SIG-M5 (cell line): ENCODE measurements at regions not wholly inside any gene's neighbourhood (a gene's known extent, or its start where the extent isn't known, plus 50 kb on each side); places are given as distances from the start of the nearest gene placed in this dataset.

ENCODE experiments used
- DNase-seq: peaks from one replicate; lab custom pipeline; 2025; lab: John Stamatoyannopoulos, UW

DNA sequence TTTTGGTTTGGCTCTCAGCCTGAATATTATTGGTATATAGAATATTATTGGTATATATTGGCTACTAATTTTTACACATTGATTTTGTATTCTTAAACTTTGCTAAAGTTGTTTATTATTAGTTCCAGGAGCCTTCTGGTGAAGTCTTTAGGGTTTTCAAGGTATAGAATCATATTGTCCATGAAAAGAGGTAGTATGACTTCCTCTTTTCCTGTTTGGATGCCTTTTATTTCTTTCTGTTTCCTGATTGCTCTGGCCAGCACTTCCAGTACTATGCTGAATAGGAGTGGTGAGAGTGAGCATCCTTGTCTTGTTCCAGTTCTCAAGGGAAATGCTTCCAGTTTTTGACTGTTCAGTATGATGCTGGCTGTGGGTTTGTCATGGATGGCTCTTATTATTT lies 107.3 kb upstream of the LIPC start:
- DNase-seq: no peak

DNA sequence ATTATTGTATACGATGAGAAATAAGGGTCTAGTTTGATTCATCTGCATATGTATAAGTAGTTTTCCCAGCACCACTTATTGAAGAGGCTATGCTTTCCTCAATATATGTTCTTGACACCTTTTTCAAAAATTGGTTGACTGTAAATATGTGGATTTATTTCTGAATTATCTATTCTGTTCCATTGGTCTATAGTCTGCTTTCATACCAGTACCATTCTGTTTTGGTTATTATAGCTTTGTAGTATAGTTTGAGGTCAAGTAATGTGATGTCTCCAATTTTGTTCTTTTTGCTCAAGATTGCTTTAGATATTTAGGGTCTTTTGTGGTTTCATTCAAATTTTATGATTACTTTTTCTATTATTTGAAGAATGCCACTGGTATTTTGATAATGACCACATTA lies 103.8 kb upstream of the LIPC start:
- no peak for DNase-seq

DNA sequence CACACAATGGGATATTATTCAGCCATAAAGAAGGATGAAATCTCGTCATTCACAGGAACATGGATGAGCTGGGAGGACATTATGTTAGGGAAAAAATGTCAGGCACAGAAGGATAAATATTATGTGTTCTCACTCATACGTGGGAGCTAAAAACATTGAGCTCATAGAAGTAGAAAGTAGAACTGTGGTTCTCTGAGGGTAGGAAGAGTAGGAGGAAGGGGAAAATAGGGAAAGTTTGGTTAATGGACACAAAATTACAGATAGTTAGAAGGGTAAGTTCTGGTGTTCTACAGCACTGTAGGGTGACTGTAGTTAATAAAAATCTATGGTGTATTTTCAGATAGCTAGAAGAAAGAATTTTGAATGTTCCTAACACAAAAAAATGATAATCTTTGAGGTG lies 102.6 kb upstream of the LIPC start:
- no peak for DNase-seq

DNA sequence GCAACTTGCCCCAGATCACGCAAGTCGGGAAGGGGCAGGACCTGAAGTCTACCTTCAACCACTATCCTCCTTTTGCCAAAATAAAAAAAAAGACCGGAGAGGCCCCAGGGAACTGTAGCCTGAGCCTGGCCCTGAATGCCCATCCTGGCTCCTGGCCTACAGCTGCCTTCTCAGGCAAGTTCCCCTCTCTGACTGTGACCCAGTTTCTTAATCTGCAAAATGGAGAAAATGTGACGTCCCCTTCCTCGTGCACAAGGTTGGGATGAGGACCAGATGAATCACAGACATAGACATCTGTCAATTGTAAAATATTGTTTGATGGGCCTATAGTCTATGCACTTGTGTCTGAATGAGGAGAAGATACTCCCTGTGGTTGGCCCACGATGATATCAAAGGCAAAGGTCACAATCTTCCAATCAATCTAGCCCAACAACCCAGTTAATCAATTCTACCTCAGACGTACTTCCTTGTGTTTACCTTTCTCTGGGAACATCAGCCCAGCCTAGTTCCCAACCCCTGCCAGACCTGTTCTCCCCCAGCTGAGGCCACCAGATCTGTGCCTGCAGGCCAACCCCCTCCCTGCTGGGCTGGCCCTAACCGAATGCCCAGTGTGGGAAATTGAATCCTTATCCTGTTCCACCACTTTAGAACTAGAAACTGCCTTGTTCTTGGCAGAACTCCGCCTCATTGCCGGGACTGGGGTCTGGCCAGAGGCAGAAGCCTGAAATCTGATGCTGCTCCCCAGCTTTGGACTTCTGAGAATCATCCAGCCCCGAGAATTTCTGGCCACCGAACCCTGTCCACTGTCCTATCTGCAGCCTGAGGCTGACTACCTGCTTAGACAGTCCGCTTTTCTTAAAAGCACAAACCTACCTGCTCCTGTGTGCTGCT lies 101.8 kb upstream of the LIPC start:
- DNase-seq: no peak

DNA sequence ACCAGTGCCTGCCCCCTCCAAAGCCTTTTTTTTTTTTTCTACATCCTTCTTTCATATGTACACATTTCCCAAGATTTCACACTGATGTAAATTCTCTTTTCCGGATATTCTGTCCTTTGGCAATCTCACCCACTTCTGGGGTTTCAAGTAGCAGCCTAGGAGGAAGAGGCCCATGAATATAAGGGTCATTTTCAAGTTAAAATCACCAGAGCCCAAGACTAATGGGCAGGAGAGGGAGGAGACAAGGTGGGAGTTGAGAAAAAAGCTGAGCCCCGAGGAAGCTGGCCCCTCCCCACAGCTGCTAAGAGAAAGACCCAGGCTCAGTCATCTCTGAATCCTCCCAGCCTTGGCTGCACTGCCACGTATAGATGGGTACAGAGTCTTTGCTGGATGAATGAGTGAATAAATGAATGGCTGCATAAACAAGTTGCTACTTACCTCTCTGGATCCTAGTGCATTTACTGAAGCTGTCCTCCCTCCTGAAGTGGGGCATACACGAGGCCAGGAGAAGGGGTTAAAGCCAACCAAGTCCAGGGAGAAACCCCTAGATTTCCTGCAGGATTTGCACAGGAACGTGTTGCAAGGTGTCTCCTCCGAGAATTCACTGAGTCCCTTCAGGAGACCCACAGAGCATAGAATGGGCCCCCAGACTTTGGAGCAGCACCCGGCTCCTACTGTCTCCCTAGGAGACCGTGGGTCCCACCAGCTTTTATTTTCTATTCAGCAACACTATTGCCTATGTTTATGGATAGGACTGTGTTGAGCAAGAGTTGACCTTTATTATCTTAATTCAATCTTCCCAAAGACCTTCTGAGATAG lies 100.8 kb upstream of the LIPC start:
- no peak for DNase-seq

DNA sequence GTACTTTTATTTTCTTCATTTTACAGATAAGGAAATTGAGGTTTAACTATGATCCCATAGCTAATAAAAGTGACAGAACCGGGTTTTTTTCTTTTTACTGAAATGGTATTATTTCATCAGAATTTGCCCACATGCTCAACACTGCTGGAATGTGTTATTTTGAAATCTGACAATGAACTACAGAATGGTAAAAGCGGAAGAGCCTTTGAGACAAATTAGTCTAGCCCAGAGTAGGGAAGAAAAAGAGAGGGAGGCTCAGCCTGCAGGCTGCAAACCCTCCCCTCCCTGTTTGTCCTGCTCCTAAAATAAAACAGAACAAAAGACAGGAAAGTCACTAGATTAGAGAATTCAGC lies 100.3 kb upstream of the LIPC start:
- DNase-seq: peak; percentile 82

DNA sequence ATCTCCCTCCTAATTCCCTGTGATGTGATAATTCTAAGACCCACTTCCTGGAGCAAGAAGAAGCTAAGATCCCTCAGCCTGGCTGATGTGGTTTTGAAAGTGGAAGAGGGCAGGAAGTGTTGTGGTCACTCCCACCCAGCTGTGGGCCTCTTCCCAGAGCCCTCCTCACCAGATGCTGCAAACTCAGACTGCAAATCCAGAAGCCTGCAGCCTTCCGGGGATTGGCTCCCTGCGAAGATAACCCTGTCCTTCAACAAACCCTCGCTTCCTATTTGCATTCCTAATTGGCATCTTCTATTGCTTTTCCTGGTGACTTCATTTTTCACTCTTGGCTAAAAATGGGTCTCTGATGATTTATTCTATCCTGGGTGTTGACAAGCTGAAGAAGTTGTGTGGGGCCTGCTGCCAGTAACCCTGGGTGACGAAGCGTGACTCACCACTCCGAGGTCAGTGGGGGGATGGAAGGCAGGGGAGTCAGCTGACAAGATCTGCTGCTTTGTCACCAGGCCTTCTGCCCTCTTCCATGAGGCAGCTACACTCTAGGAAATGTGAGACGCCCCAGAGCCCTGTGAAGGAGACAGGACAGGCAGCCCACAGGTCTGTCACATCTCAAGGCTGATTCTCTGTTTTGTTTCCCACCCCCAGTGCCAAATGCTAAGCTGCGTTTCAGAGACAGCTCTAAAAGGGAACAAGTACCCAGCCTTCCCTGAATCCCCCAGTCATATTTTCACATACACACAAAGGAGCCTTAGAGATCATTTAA lies 99.7 kb upstream of the LIPC start:
- peak; percentile 81 for DNase-seq

DNA sequence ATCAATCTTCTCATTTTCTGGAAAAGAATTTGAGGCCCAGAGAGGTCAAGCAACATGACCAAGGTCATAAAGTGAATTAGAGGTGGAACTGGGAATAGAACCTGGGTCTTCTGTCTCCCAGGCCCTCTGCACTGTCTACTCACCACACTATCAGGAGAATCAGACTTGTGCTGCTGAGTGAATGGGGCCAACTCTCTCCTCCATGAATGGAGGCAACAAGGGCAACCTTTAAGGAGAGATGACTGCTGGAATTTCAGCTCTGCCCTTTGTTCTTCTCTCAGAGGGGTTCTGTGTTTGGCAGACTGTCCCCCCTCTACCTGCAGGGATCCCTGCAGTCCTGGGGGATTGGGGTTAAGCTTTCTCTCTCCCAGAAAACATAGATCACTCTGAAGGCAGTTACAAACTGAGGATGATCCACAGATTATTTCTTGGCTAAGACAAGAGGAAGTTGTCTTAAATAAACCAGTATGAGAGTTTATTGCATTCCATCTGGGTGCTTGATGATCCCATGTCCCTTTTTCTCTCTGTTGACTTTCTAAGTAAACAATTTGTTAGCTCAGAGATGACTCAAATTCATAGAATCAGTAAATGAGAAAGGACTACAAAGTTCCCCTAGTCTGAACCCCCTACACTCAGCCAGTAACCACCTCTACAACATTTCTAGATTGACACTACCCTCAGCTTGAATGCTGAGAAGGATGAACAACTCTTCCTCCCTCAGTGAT lies 99.0 kb upstream of the LIPC start:
- no peak for DNase-seq

DNA sequence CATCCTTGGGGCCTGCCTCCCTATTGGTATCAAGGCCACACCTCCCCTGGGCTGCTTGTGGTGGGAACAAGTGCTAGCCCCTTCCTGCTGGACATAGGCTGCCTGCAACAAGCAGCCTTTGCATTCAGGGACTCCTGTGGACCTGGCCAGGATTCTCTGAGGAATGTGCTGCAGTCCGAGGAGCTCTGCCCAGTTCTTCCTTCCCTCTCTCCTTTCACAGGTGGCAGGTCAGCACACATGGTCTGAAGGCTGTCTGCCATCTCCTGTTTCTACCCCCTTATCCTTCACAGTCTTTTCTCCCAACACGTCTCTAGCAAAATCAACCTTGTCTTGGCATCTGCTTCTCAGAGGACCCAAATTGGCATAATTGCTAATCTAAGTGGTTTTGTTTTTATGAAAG lies 97.0 kb upstream of the LIPC start:
- DNase-seq: no peak

DNA sequence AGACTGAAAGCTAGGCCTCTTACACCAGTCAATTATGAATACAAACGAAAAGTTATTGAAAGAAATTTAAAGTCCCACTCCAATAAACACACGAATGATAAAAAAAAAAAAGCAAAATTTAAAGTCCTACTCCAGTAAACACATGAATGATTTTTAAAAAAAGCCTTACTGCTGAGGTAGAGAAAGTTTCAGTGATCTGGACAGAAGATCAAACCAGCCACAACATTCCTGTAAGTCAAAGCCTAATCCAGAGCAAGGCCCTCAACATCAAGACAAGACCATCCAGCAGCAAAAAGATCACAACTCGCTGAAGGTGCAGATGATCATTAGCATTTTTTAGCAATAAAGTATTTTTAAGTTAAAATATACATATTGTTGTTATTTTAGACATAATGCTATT lies 95.6 kb upstream of the LIPC start:
- no peak for DNase-seq

DNA sequence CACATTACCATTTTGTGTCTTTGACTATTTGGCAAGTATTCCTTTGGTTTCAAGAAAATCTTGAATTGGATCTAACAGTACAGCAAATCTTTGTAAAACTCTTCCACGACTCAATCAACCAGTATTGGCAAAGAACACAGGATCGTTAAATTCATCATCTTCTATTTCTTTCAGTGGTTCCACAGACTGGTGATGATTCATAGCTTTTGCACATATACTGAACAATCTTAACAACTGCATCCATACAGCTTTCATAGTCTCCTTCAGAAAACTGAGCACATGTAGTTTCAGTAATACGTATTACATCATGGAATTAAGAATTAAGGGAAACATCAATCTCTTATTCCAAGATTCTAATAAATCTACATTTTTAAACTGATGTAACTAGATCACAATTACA lies 91.6 kb upstream of the LIPC start:
- DNase-seq: no peak

DNA sequence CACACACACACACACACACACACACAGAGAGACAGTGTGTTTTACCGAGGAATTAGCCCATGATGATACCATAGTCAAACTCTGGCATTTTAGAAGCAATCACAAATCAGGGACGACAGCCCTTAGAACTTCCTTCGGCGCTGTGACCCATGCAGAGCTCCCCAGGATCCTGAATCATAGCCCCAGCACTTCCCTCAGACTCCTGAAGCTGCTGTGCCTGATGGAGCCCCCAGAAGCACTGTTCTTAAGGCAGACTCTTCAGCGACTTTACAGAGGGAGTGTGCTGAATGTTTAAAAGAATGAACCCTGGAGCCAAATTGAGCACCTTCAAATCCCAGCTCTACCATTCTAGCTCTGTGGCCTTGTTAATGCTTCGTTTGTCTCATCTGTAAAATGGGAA lies 89.3 kb upstream of the LIPC start:
- DNase-seq: no peak

DNA sequence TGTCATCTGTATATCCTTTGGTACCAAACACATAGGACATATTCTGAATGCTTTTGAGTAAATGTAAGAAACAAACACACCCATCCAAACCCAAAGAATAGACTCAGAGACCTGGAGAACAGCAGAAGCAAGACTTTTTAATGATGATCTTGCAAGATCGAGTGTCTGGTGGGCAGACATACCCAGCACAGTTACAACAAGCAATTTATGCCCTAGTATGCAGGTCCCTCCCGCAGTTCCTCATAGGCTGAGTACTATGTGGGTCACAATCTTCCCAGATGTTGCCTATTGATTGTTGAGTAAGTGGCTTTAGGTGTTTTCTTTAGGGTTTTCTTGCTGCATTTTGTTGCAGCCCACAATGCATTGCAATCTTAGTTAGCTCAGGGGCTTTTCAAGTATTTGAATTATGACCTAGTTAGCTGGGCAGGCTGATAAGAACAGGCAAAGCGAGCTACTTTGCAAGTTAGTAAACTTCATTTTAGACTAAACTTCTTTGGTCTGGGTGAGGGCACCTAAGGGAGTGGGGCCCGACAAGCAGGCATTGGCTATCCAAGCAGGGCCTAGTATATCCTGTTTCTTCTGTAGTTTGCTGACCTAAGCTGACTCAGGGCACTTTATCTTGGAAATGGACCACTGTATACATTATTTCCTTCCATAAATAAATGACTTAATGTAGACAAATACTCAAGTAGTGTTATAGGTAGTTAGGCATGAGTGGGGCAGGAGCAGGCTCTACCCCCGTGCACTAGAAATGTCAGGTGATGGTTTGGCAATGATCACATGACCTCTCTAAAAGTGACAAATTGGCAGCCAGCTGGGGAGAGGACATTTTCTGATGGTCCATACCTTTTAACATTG lies 87.3 kb upstream of the LIPC start:
- no peak for DNase-seq

DNA sequence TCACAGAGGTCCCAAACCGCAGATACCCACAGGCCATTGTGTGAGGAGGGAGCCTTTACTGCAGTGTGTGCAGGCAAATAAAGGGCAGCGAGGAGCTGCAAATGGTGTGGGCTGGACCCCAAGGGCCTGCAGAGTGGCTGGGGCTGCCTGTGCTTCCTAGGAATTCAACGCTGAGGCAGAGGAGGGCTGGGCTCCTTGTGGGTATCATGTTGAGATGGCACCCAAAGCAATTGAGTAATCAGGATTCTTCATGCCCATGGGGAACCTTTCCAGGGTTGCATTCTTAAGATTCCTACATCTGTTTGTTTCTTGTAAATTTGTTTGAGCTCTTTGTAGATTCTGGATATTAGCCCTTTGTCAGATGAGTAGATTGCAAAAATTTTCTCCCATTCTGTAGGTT lies 85.4 kb upstream of the LIPC start:
- no peak for DNase-seq

DNA sequence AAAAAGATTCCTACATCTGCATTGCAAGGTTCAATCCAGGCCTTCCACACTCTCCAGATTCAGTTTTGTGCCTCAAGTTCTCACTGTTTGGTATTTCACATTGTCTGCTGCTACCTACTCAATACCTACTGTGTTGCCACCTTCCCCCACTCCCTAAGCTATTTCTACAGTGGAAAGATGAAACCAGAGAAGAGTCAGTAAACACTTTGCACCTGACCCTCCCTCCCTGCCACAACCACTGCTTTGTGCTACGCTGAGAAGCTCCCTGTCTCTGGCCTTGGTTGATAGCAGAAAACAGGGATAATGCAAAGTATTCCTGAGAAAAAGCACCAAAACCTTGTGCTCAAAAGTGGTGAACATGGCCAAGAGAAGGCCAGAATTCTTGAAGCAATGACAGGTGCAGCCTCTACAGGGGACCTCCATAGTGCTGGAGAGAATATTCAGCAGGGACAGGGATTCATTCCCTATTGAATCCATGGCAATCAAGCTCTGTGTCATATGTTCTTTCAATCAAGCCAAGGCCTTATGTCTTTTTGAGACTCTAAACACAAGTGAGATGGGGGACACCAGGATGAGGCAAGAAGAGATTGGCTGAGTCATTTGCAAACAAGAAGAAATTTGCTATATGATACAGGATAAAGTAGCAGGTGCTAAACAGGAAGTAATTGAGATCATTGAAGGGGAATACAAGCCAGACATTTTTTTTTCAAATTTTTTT lies 83.5 kb upstream of the LIPC start:
- DNase-seq: no peak

DNA sequence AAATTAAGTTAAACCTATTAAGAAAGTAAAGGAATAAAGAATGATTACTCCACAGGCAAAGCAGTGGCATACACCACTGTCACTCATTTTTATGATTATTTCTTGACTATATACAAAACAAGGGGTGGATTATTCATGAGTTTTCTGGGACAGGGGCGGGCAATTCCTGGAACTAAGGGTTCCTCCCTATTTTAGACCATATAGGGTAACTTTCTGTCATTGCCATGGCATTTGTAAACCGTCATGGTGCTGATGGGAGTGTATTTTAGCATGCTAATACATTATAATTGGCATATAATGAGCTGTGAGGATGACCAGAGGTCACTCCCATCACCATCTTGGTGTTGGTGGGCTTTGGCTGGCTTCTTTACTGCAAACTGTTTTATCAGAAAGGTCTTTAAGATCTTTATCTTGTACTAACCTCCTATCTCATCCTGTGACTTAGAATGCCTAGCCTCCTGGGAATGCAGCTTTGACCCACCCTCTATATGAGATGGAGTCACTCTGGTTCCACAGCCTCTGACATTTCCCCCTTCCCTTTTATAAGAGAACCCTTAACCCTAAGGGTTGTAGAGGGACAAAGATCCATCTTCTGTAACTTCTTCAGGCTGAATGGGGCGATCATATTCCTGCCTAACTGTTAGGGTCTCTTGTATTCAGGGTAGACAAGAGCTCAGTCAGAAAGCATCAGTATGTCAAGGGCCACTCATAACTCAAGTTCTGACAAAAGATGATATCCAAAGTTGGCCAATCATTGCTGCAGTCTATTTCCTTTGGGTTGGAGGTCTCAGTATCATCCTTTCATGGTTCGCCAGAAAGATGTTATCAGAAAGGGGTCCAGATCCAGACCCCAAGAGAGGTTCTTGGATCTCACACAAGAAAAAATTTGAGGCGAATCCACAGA lies 79.5 kb upstream of the LIPC start:
- no peak for DNase-seq

DNA sequence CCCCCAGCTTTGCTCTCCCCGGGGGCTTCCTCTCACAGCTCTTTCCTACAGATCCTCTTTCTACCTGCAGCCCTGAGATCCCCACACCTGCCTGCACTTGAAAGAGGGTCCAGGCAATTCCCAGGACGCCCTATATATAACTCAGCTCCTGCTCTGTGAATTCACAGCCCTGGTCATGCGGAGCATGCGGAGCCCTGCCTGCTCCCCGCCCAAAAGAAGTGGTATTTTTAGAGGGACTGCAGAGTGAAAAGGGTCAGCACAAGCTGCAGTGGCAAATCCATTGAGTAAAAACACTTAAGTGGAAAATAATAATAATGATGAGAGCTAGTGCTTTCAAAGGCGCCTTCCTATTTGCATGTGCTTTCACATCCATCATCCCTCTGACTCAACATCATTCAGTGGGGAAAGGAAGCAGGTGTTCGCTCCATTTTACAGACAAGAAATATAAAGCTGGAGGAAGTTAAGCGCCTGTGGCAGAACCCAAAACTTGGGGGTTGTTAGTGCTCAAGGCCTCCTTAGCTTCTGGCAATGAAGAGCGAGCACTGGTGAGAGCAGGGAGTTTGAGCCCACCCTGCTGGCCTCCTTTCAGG lies 76.3 kb upstream of the LIPC start:
- DNase-seq: no peak

DNA sequence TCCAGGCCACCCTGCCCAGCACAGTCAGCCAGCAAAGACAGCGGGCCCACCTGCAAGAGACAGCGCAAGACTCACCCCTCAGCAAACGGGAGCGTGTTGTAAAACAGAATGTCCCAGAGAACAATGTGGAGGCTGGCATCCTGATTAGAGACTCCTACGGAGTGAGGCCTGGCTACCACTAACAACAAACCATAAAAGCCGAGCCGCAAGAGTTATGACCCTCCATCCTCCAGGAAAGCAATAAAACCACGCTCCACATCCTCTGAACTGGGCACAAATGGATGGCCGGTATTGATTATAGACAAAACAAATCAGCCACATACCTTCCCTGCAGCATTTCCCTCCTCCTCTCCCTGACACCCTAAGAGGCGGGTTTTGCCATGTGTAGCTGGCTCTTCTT lies 75.8 kb upstream of the LIPC start:
- no peak for DNase-seq
